ENCODE measurements at regions not wholly inside any gene's neighbourhood (a gene's known extent, or its start where the extent isn't known, plus 50 kb on each side); places are given as distances from the start of the nearest gene placed in this dataset.

GRCh38 chr18:64258111-64258650 lies 109.3 kb upstream of the LINC00305 start:
- TF ChIP-seq, protein P1, sequence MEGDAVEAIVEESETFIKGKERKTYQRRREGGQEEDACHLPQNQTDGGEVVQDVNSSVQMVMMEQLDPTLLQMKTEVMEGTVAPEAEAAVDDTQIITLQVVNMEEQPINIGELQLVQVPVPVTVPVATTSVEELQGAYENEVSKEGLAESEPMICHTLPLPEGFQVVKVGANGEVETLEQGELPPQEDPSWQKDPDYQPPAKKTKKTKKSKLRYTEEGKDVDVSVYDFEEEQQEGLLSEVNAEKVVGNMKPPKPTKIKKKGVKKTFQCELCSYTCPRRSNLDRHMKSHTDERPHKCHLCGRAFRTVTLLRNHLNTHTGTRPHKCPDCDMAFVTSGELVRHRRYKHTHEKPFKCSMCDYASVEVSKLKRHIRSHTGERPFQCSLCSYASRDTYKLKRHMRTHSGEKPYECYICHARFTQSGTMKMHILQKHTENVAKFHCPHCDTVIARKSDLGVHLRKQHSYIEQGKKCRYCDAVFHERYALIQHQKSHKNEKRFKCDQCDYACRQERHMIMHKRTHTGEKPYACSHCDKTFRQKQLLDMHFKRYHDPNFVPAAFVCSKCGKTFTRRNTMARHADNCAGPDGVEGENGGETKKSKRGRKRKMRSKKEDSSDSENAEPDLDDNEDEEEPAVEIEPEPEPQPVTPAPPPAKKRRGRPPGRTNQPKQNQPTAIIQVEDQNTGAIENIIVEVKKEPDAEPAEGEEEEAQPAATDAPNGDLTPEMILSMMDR (IDR thresholded peaks at IDR 0.05): no peak
- Histone ChIP-seq H3K27ac (no peak overlapping the region), H3K9ac (ENCODE audit: low read depth in 2 of 2, low read length in 2 of 2) (no peak overlapping the region), H3K4me1 (no peaks in the 10 kb centered on the region), H3K27me3 (no peaks in the 10 kb centered on the region), H3K36me3 (no peaks in the 10 kb centered on the region), H3K9me3 (no peaks in the 10 kb centered on the region), H3K4me3 (no peak overlapping the region)
- intact Hi-C loops (cut with DNase I): no loop called here
- no peak for DNase-seq

GRCh38 chr18:64254399-64255093 lies 105.7 kb upstream of the LINC00305 start:
- no peak overlapping the region for H3K9ac ChIP-seq (ENCODE audit: low read depth in 2 of 2, low read length in 2 of 2)
- H3K27ac ChIP-seq: no peak overlapping the region
- H3K4me3 ChIP-seq: no peak overlapping the region
- no peaks in the 10 kb centered on the region for H3K36me3 ChIP-seq
- intact Hi-C loops (cut with DNase I): no loop called here
- H3K27me3 ChIP-seq: no peaks in the 10 kb centered on the region
- H3K4me1 ChIP-seq: no peaks in the 10 kb centered on the region
- no peaks in the 10 kb centered on the region for H3K9me3 ChIP-seq
- DNase-seq: no peak
- TF ChIP-seq, protein P1 (IDR thresholded peaks at IDR 0.05): no peak

DNA sequence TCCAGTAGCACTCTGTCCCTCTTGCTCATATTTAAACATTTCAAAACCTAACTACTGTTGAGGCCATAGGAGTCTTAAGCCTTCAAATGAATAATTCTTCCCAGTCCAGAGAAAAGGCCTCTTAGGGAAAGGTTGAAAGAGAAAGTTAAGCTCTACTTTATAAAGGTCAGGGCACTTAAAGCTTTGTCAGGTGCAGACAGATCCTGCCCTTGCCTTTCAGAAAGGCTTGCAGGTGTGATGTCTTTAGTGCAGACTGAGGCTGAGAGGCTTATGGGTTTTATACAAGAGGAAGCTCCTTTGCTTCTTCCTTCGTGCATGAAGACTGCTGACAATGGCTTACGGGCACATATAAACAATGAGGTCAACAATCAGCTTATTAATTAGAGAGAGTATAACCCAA lies 105.0 kb upstream of the LINC00305 start:
- H3K27me3 ChIP-seq: no peaks in the 10 kb centered on the region
- H3K4me1 ChIP-seq: no peaks in the 10 kb centered on the region
- H3K36me3 ChIP-seq: no peaks in the 10 kb centered on the region
- H3K27ac ChIP-seq: no peak overlapping the region
- intact Hi-C loops (cut with DNase I): no loop called here
- H3K9me3 ChIP-seq: no peaks in the 10 kb centered on the region
- DNase-seq: no peak
- H3K9ac ChIP-seq (ENCODE audit: low read depth in 2 of 2, low read length in 2 of 2): no peak overlapping the region
- TF ChIP-seq, protein P1 (IDR thresholded peaks at IDR 0.05): no peak
- no peak overlapping the region for H3K4me3 ChIP-seq

DNA sequence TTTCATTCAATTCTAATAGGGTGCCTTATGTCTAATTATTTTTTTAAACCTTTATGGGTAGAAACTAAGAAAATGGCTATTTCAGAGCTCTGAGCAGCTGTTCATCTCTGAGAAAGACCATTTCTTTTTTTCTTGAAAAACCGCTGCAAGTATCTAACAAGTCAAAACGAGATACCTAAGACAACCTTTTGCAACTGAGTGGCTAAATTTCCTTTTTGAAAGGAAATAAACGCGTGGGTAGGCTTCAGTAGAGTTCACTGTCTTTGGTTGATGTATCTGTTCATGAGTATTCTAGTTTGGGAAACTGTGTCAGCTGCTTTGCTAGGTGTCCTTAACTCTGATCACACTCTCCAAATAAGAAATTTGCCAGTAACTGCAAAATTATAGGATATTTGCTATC lies 104.3 kb upstream of the LINC00305 start:
- H3K9me3 ChIP-seq: no peaks in the 10 kb centered on the region
- no peaks in the 10 kb centered on the region for H3K36me3 ChIP-seq
- no peak overlapping the region for H3K4me3 ChIP-seq
- H3K9ac ChIP-seq (ENCODE audit: low read depth in 2 of 2, low read length in 2 of 2): no peak overlapping the region
- intact Hi-C loops (cut with DNase I): no loop called here
- no peaks in the 10 kb centered on the region for H3K4me1 ChIP-seq
- H3K27me3 ChIP-seq: no peaks in the 10 kb centered on the region
- TF ChIP-seq, protein P1 (IDR thresholded peaks at IDR 0.05): no peak
- no peak for DNase-seq
- no peak overlapping the region for H3K27ac ChIP-seq

- Histone ChIP-seq H3K4me1 (no peaks in the 10 kb centered on the region), H3K27ac (no peak overlapping the region), H3K27me3 (no peaks in the 10 kb centered on the region), H3K4me3 (no peak overlapping the region), H3K9ac (ENCODE audit: low read depth in 2 of 2, low read length in 2 of 2) (no peak overlapping the region), H3K9me3 (no peaks in the 10 kb centered on the region), H3K36me3 (no peaks in the 10 kb centered on the region)
- DNase-seq: no peak
- TF ChIP-seq, protein P1 (IDR thresholded peaks at IDR 0.05): no peak
- intact Hi-C loops (cut with DNase I): no loop called here
Observed at GRCh38 chr18:64248836-64249235, 99.9 kb upstream of the LINC00305 start.

Measured in colonic mucosa (tissue), 4 donors.